Activated CD4-positive, alpha-beta T cell treated with anti-CD3 and anti-CD28 coated beads, Interleukin-2, Interleukin-6, amounts not matched to agents 100 ng/mL and 50 ng/mL, durations not matched to agents 16 hours and 8 hours (primary cell): ENCODE measurements at regions not wholly inside any gene's neighbourhood (a gene's known extent, or its start where the extent isn't known, plus 50 kb on each side); places are given as distances from the start of the nearest gene placed in this dataset.
"Not testable (repeated sequence)": the region's sequence is repeated elsewhere in the genome, so short reads cannot be mapped to it uniquely, and the experiment has no call there.

Experiments used
- DNase-seq: peaks from one replicate; pipeline ENCODE4 v3.0.0-alpha.2; 2020

DNA sequence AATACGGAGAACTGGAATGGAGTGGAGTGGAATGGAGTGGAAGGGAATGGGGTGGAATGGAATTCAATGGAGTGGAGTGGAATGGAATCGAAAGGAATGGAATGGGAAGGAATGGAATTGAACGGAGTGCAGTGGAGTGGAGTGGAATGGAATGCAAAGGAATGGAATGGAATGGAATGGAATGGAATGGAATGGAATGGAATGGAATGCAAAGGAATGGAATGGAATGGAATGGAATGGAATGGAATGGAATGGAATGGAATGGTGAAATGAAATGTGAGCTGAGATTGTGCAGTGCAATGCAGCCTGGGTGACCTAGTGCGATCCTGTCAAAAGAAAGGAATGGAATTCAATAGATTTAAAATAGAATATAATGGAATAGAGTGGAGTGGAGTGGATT lies 357.3 kb upstream of the WSB1 start:
- not testable (repeated sequence) for DNase-seq

DNA sequence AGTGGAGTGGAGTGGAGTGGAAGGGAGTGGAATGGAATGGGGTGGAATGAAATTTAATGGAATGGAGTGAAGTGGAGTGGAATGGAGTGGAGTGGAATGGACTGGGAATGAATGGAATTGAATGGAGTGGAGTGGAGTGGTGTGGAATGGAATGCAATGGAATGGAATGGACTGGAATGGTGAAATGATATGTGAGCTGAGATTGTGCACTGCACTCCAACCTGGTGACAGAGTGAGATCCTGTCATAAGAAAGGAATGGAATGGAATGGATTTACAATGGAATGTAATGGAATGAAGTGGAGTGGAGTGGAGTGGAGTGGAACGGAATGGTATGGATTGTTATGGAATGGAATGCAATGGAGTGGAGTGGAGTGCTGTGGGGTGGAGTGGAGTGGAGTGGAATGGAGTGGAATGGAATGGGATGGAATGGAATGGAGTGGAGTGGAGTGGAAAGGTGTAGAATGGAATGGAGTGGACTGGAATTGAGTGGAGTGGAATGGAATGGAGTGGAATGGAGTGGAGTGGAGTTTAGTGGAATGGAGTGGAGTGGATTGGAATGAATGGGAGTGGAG lies 356.1 kb upstream of the WSB1 start:
- DNase-seq: not testable (repeated sequence)

DNA sequence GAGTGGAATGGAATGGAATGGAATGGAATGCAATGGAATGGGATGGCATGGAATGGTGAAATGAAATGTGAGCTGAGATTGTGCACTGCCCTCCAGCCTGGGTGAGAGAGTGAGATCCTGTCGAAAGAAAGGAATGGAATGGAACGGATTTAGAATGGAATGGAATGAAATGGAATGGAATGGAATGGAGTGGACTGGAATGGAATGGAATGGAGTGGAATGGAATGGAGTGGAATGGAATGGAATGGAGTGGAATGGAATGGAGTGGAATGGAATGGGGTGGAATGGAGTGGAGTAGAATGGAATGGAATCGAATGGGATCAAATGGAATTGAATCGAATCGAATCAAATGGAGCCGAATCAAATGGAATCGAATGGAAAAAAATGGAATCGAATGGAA lies 354.2 kb upstream of the WSB1 start:
- not testable (repeated sequence) for DNase-seq

DNA sequence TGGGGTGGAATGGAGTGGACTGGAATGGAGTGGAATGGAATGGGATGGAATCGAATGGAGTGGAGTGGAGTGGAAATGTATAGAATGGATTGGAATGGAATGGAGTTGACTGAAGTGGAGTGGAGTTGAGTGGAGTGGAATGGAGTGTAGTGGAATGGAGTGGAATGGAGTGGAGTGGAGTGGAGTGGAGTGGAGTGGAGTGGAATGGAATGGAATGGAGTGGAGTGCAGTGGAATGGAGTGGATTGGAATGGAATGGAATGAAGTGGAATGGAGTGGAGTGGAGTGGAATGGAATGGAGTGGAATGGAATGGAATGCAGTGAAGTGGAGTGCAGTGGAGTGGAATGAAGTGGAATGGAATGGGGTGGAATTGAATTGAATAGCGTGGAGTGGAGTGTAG lies 353.3 kb upstream of the WSB1 start:
- DNase-seq: not testable (repeated sequence)

DNA sequence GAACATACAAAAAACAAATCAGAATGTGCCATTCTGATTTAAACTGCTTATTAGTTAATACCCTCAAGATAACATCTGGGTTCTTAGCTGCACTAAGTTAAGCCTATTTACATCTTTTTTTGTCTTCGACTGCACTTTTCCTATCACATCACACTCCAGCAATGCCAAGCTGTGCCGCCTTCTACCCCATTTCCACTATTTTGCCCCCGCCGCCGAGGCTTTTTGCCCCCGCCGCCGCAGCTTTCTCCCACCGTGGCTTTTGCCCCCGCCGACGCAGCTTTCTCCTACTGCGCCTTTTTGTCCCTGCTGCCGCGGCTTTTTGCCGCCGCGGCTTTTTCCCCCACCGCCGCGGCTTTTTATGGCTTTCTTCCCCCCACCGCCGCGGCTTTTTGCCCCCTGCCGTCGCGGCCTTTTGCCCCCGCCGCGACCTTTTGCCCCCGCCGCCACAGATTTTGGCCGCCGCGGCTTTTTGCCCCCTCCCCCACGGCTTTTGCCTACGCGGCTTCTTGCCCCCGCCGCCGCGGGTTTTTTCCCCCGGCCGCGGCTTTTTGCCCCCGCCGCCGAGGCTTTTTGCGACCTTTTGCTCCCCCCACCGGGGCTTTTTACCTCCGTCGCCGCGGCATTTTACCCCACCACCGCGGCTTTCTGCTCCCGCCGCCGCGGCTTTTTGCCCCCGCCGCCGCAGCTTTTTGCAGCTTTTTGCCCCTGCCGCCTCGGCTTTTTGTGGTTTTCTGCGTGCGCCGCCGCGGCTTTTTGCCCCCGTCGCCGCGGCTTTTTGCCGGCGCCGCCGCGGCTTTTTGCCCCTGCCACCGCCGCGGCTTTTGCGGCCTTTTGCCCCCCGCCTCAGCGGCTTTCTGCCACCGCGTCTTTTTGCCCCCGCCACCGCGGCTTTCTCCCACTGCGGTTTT lies 331.4 kb upstream of the WSB1 start:
- DNase-seq: no peak

DNA sequence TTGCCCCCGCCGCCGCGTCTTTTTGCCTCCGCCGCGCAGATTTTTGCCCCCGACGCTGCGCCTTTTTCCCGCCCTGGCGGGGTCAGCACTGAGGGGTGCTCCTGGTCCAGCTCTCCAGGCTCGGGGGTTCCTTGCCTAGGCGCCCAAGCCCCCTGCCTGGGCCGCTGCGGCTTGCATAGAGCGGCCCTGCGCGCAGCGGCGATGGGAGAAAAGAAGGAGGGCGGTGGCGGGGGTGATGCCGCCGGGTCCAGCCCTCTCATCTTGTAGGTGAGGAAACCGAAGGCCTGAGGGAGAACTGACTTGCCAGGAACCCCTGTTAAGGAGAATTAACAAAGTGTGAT lies 330.8 kb upstream of the WSB1 start:
- DNase-seq: no peak

DNA sequence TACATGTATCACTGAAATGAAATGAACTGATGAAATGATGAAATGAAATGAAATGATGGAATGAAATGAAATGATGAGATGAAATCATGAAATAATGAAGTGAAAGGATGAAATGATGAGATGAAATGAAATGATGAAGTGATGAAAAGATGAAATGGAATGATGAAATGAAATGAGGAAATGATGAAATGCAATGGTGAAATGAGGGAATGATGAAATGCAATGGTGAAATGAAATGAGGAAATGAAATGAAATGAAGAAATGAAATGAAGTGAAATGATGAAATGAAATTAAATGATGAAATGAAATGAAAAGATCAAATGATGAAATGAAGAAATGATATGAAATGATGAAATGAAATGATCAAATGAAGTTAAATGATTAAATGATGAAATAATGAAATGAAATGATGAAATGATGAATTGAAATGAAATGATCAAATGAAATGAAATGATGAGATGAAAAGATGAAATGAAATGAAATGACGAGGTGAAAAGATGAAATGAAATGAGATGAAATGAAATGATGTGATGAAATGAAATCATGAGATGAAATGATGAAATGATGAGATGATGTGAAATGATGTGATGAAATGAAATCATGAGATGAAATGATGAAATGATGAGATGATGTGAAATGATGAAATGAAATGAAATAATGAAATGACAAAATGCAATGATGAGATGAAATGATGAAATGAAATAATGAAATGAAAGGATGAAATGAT lies 327.9 kb upstream of the WSB1 start:
- not testable (repeated sequence) for DNase-seq

DNA sequence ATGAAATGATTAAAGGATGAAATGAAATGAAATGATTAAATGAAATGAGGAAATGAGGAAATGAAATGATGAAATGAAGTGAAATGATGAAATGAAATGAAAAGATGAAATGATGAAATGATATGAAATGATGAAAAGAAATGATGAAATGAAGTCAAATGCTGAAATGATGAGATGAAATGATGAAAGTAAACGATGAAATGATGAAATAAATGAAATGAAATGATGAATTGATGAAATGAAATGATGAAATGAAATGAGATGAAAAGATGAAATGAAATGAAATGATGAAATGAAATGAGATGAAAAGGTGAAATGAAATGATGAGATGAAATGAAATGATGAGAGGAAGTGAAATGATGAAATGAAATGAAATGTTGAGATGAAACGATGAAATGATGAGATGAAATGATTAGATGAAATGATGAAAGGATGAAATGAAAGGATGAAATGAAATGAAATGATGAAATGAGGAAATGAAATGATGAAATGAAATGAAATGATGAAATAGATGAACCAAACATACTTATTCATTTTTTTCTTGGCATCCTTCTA lies 327.2 kb upstream of the WSB1 start:
- not testable (repeated sequence) for DNase-seq

DNA sequence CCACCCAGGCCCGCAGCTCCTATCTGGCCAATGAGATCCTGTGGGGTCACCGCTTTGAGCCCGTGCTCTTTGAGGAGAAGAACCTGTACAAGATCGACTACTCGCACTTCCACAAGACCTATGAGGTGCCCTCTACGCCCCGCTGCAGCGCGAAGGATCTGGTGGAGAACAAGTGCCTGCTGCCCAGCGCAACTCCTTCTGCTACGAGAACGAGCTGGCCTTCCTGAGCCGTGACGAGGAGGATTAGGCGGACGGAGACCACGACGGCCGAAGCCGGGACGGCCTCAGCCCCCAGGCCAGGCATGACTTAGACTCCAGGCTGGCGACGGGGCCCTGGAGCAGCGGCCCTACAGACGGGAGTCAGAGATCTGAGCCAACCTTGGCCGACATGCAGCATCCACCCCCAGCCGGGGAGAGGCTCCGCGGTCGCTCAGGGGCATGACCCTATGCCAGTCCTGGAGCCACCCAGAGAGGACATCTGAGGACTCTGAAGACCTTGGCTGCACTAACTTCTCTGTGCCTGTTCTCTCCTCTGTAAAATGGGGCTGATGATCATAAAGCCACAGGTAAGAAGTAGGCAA lies 312.0 kb upstream of the WSB1 start:
- not testable (repeated sequence) for DNase-seq

DNA sequence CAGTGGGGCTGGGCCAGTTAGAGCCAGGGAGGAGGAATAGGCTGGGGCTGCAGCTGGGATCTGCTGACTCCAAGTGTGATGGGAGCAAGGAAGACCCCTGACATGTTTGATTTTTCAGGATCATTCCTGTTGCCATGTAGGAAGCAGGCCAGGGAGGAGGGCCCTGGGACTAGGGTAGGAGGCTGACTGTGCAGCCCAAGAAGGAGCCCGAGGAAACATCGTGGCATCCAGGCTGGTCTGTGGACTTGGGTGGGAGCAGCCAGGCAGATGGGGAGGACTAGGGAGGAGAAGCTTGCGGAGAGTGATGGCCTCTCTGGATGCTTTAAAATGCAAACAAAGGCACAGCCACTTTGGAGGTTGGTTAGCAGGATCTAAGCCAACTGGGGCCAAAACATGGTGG lies 311.4 kb upstream of the WSB1 start:
- not testable (repeated sequence) for DNase-seq

DNA sequence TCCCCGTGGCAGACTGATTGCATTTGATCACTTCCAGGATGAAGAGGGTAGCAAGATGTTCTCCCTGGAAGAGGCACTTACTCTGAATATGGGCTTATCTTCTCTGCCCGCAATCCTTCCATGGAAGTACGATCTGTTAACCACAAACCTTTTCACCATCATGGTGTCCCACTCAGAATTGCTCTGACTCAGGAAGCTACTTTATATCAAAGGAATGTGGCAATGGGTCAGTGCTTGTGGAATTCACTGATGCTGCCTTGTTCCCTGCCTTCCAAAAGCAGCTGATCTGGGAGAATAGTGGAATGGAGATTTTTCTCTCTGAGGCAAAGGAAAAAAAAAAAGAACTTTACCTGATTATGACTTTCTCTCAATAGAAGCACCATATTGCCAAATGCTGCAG lies 306.1 kb upstream of the WSB1 start:
- DNase-seq: not testable (repeated sequence)

DNA sequence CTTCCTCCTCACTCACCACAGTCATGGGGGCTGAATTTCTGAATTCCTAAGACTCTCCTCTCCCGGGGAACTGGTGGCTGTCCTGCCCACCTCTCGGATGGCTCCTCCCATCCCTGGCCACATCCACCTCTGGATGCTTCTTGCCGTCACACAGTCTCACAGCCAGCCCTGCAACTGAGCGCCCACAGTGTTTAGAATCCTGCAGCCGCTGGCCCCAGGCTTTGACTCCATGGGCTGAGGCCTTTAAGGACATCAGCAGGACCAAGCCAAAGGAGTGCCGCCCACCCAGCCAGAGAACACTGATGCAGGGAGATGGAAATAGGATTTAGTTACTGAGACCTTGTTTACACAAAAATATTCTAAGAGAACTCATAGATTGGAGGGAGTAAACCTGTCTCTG lies 299.3 kb upstream of the WSB1 start:
- not testable (repeated sequence) for DNase-seq

DNA sequence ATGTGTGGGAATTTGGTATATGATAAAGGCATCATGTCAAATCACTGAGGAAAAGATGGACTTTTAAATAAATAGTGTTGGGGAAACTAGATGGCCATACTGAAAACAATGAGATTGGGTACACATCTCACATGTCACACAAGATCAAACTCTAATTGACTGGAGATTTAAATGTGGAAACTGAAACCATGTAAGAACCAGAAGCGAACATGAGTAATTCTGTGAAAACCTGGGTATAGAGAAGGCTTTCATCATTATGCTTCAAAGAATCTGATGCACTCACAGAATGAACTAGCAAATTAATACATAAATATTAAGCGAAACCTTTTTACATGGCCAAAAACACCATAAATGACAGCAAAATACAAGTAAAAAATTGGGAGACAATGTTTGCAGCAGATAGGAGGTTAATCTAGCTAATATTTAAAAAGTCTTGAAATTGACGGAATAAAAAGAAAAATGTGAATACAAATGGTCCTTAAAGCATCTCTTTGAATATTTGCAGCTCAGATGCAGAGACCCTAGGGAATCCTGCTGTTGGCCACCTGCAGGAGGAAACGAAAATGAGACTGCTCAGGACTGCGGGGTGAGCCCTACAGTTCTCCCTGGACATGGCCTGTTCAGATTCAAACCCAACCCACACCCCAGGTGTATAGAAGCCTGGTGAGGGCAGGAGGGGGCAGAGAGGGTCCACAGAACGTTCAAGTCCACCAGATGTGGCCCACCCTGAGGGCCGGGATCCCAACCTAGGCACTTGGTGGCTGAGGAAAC lies 297.6 kb upstream of the WSB1 start:
- DNase-seq: peak; percentile 13

DNA sequence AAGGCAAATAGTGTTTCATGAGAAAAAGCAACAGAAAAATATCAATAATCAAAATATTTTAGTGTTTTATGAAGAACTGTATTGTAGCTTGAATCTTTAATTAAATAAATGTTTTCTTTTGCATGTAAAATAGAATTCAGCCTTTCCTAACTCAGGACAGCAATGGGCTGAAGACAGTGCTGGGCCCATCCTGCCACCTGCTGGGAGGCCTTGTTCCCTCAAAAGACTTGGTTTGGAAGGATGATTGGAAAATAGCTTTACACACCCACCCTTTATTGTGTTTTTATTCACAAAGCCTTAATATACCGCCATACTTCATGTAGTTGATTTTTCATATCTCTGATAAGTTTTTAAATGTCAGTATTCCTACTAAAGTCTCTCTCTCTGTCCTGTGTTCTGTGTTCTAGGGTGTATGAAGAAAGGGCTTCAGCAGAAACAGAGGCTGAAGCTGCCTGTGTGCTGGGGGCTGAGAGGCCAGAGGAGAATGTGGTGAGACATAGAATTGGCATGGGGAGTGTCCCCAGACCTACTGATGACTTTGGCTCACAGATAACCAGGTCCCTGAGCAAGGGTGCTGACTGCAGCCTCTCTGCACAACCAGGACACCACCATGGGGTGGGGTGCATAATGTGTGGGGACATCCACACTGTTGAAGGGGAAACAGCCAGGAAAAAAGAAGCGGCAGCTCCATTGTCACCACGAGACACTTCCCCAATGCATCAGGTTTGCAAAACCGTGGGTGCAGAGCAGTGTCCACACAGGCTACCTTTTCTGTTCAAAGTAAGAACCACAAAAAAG lies 286.0 kb upstream of the WSB1 start:
- DNase-seq: not testable (repeated sequence)

DNA sequence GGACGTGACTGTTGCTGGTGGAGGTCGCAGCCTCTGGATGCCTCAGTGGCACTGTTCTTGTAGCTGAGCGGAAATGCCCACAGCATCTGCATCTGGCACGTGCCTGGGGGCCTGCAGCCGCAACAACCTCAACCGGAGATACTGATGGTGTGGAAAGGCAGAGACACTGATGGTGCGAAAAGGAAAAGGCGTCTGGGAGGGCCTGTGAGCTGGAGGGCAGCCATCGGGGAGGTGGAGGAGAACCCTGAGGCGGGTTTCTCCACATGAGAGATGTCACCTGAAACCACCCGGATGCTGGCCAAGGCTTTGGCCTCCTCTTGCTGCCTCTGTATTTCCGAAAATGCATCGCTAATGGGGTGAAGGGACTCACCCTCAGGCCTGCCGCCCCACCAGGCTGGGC lies 284.8 kb upstream of the WSB1 start:
- DNase-seq: no peak

DNA sequence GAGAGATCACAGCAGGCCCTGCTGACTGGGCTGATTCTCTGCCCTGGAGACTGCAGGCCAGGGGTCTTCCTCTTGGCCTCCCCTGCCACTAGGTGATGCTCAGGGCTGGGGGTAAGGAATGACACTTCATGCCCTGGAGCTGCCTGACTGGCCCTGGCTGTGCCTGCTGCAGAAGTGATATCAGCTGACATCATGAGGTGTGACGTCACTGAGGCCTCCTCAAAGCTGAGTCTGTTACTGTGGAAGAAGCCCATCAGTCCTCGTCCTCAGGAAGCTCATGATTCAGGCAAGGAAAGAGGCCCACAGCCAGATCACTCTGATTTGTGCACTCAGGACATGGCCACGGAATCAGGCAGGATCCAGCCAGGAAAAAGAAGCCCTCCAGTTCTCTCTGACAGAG lies 283.8 kb upstream of the WSB1 start:
- DNase-seq: not testable (repeated sequence)

DNA sequence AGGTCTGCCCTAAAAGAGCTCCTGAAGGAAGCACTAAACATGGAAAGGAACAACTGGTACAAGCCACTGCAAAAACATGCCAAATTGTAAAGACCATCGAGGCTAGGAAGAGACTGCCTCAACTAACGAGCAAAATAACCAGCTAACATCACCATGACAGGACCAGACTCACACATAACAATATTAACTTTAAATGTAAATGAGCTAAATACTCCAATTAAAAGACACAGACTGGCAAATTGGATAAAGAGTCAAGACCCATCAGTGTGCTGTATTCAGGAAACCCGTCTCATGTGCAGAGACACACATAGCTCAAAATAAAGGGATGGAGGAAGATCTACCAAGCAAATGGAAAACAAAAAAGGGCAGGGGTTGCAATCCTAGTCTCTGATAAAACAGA lies 263.4 kb upstream of the WSB1 start:
- DNase-seq: not testable (repeated sequence)

DNA sequence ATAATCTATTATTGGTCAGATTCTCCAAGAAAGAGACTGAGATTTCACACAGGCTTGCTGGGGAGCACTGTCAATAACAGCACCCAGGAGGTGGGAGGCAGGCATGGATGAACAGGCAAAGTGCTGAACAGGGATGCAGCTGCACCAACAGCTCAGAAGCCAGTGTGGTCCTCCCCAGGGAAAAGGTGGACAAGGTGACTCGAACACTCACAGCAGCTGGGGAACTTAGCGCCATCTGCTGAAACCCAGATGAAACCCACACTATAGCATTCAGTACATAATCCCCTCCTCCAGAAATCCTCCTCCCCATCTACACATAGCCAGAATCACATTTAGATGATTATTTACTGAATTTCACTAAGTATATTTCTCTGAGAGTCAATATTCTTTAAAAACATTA lies 255.2 kb upstream of the WSB1 start:
- DNase-seq: no peak

DNA sequence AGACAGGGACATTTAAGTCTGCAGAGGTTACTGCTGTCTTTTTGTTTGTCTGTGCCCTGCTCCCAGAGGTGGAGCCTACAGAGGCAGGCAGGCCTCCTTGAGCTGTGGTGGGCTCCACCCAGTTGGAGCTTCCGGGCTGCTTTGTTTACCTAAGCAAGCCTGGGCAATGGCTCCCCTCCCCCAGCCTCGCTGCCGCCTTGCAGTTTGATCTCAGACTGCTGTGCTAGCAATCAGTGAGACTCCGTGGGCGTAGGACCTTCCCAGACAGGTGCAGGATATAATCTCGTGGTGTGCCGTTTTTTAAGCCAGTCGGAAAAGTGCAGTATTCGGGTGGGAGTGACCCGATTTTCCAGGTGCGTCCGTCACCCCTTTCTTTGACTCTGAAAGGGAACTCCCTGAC lies 248.9 kb upstream of the WSB1 start:
- not testable (repeated sequence) for DNase-seq

DNA sequence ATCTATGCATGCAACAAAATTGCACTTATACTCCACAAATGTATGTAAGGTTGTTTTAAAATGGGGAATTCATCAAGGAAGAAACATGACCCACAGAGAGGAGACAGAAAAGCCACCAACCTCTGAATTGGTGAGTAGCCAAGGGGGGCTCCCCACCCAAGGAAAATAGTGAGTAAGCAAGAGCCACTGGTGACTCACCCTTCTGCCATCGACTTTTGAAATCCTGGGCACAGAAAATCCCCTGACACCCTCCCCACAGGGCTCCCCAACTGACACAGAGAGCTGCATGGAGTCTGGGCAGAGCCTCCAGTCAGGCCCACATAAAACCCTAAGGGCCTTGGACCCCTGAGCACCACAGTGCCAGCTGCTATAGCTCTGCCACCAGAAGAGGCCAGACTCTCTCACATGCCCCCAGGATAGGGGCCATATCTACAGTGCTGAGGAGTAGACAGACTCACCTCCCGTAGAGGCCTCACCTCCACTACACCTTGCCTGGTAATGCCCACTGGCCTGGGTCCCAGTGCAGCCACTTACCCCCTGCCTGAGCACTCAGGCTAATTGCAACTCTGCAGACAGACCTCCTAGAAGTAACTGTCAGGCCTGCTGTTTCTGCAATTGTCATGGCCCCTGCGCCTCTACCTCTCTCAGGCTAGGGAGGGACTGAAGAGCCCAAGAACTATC lies 244.7 kb upstream of the WSB1 start:
- peak; percentile 6 for DNase-seq

DNA sequence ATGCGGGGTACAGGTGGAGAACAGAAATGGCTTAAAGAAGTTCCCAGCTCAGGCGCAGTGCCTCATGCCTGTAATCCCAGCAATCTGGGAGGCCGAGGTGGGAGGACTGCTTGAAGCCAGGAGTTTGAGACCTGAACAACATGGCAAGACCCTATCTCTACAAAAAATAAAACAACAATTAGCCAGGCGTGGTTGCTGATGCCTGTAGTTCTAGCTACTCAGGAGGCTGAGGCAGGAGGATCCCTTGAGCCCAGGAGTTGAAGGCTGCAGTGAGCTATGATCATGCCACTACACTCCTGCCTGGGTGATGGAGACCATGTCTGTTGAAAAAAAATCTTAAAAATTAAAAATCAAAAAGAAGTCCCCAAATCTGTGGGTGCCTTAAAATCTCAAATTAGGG lies 228.3 kb upstream of the WSB1 start:
- no peak for DNase-seq
